Fibroblast of villous mesenchyme (primary cell): ENCODE measurements at regions not wholly inside any gene's neighbourhood (a gene's known extent, or its start where the extent isn't known, plus 50 kb on each side); places are given as distances from the start of the nearest gene placed in this dataset.

ENCODE experiments used
- DNase-seq: peaks from one replicate; pipeline ENCODE4 v3.0.0-alpha.2; 2010; ENCODE audit warnings: low read depth
- H3K4me3 ChIP-seq: 2 replicates; pipeline ENCODE4 v1.5.1; 2011; ENCODE audit warnings: low read depth, mild to moderate bottlenecking, low read length
- CTCF ChIP-seq: IDR thresholded peaks from 2 replicates; pipeline ENCODE4 v1.5.1; 2012; ENCODE audit warnings: low read depth, mild to moderate bottlenecking, low read length; ENCODE audit not compliant: insufficient read depth

- no peak for TF ChIP-seq CTCF
- DNase-seq = no peak
Measured at GRCh38 chr4:14132301-14132700, 504.8 kb upstream of the BOD1L1 start.

GRCh38 chr4:14138106-14138505, 510.6 kb upstream of the BOD1L1 start:
- H3K4me3 ChIP-seq = no peak overlapping the region
- DNase-seq = no peak
- TF ChIP-seq CTCF = no peak

More at GRCh38 chr4:14132301-14132700, 504.8 kb upstream of the BOD1L1 start:
- H3K4me3 ChIP-seq = no peak overlapping the region

- H3K4me3 ChIP-seq = no peak overlapping the region
- peak; percentile 15 for TF ChIP-seq CTCF
- no peak for DNase-seq
Measured at GRCh38 chr4:14143892-14144291, 516.4 kb upstream of the BOD1L1 start.

- no peak overlapping the region for H3K4me3 ChIP-seq
- no peak for TF ChIP-seq CTCF
- DNase-seq = no peak
Measured at GRCh38 chr4:14149176-14150053, 521.9 kb upstream of the BOD1L1 start.

GRCh38 chr4:14151101-14151500, 523.6 kb upstream of the BOD1L1 start:
- no peak overlapping the region for H3K4me3 ChIP-seq
- DNase-seq = no peak
- TF ChIP-seq CTCF = no peak

GRCh38 chr4:14152834-14153519, 525.5 kb upstream of the BOD1L1 start:
- DNase-seq = no peak
- TF ChIP-seq CTCF = no peak
- no peak overlapping the region for H3K4me3 ChIP-seq
